ENCODE measurements at regions not wholly inside any gene's neighbourhood (a gene's known extent, or its start where the extent isn't known, plus 50 kb on each side); places are given as distances from the start of the nearest gene placed in this dataset.
"Not testable (repeated sequence)": the region's sequence is repeated elsewhere in the genome, so short reads cannot be mapped to it uniquely, and the experiment has no call there.

GRCh38 chr4:31748382-31748781 is 1028.2 kb downstream of the PCDH7 start:
- TF ChIP-seq CTCF (IDR thresholded peaks at IDR 0.05) = no peak
- Histone ChIP-seq H3K4me1 (no peaks in the 10 kb centered on the region), H3K27me3 (no peaks in the 10 kb centered on the region), H3K9me3 (peaks cover 4% of the 10 kb centered on the region), H3K36me3 (no peaks in the 10 kb centered on the region), H3K27ac (no peak overlapping the region), H3K4me3 (no peak overlapping the region)
- intact Hi-C loops (cut with DNase I) = no loop called here
- no peak for ATAC-seq
- no peak for DNase-seq

DNA sequence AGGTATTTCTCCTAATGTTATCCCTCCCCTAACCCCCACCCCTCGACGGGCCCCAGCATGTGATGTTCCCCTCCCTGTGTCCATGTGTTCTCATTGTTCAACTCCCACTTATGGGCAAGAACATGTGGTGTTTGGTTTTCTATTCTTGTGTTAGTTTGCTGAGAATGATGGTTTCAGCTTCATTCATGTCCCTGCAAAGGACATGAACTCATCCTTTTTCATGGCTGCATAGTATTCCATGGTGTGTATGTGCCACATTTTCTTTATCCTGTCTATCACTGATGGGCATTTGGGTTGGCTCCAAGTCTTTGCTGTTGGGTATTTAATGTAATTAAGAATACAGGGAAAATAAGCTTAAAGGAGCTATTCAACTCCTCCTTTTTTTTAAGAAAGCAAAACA is 1030.4 kb downstream of the PCDH7 start:
- H3K4me3 ChIP-seq; ATAC-seq; H3K4me1 ChIP-seq; H3K36me3 ChIP-seq; H3K9me3 ChIP-seq; H3K27me3 ChIP-seq; intact Hi-C loops (cut with DNase I); DNase-seq; H3K27ac ChIP-seq: not testable (repeated sequence)

- no peak for ATAC-seq
Observed at GRCh38 chr4:31755751-31756150, 1035.6 kb downstream of the PCDH7 start.

DNA sequence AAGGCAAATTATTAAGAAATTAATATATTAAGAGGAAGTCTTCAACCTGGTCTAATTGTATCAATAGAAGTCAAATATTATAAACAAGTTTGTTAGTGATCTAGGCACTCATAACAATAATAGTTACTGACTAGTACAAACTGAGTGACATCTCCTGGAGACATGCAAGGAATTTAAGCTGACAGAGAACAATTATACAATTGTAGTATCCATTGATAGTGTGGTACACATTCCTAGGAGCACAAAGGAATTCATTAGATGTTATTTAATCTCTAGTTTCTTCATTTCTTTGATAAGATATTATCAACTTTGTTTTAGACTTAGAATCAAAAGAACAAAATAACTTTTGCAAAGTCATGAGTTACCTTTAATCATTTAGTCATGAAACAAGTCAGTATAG is 1048.6 kb downstream of the PCDH7 start:
- Histone ChIP-seq H3K4me1 (no peaks in the 10 kb centered on the region), H3K36me3 (no peaks in the 10 kb centered on the region), H3K27me3 (no peaks in the 10 kb centered on the region), H3K4me3 (no peak overlapping the region), H3K27ac (no peak overlapping the region), H3K9me3 (no peaks in the 10 kb centered on the region)
- no peak for ATAC-seq
- no peak for DNase-seq
- intact Hi-C loops (cut with DNase I) = no loop called here
- no peak for TF ChIP-seq CTCF (IDR thresholded peaks at IDR 0.05)

More at GRCh38 chr4:31755751-31756150, 1035.6 kb downstream of the PCDH7 start:
- H3K9me3 ChIP-seq = peaks cover 1% of the 10 kb centered on the region
- DNase-seq = no peak
- intact Hi-C loops (cut with DNase I) = no loop called here
- H3K27me3 ChIP-seq = no peaks in the 10 kb centered on the region
- H3K4me1 ChIP-seq = no peaks in the 10 kb centered on the region
- H3K27ac ChIP-seq = no peak overlapping the region
- no peak for TF ChIP-seq CTCF (IDR thresholded peaks at IDR 0.05)
- H3K4me3 ChIP-seq = no peak overlapping the region
- no peaks in the 10 kb centered on the region for H3K36me3 ChIP-seq

DNA sequence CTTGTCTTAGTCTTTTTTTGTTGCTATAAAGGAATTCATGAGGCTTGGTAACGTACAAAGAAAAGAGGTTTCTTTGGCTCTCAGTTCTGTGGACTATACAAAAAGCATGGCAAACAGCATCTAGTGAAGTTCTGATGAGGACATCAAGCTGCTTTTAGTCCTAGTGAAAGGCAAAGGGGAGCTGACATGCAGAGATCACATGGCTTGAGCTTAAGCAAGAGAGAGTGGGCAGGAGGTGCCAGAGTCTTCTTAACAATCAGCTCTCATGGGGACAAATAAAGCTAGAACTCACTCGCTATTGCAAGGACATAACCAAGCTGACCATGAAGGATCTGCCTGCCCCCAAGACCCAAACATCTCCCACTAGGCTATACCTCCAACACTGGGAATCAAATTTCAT is 1063.1 kb downstream of the PCDH7 start:
- H3K4me3 ChIP-seq = no peak overlapping the region
- H3K9me3 ChIP-seq = no peaks in the 10 kb centered on the region
- intact Hi-C loops (cut with DNase I) = no loop called here
- no peaks in the 10 kb centered on the region for H3K4me1 ChIP-seq
- TF ChIP-seq CTCF (IDR thresholded peaks at IDR 0.05) = no peak
- ATAC-seq (no peak), DNase-seq (no peak)
- H3K27ac ChIP-seq = no peak overlapping the region
- no peaks in the 10 kb centered on the region for H3K27me3 ChIP-seq
- H3K36me3 ChIP-seq = no peaks in the 10 kb centered on the region

GRCh38 chr4:31784558-31784957 is 1064.4 kb downstream of the PCDH7 start:
- no peak for ATAC-seq

More at GRCh38 chr4:31784558-31784957, 1064.4 kb downstream of the PCDH7 start:
- H3K4me1 ChIP-seq = no peaks in the 10 kb centered on the region
- no peaks in the 10 kb centered on the region for H3K36me3 ChIP-seq
- no peak overlapping the region for H3K27ac ChIP-seq
- no peak for DNase-seq
- intact Hi-C loops (cut with DNase I) = no loop called here
- H3K4me3 ChIP-seq = no peak overlapping the region
- no peaks in the 10 kb centered on the region for H3K27me3 ChIP-seq
- TF ChIP-seq CTCF (IDR thresholded peaks at IDR 0.05) = no peak
- H3K9me3 ChIP-seq = no peaks in the 10 kb centered on the region
